Activated CD8-positive, alpha-beta memory T cell treated with anti-CD3 and anti-CD28 coated beads for 36 hours (primary cell): ENCODE measurements at regions not wholly inside any gene's neighbourhood (a gene's known extent, or its start where the extent isn't known, plus 50 kb on each side); places are given as distances from the start of the nearest gene placed in this dataset.
"Not testable (repeated sequence)": the region's sequence is repeated elsewhere in the genome, so short reads cannot be mapped to it uniquely, and the experiment has no call there.

Source experiments
- CTCF ChIA-PET: fragments of 350-600 bp; sonication (Branson Sonifier 250); formaldehyde crosslinking; loops from one replicate; lab custom pipeline; 2021; ENCODE audit warnings: antibody characterized with exemption; lab: Charles Lee
- POLR2A ChIA-PET: fragments of 350-600 bp; sonication (Branson Sonifier 250); formaldehyde crosslinking; loops from one replicate; lab custom pipeline; 2021; ENCODE audit warnings: antibody characterized with exemption; lab: Charles Lee

DNA sequence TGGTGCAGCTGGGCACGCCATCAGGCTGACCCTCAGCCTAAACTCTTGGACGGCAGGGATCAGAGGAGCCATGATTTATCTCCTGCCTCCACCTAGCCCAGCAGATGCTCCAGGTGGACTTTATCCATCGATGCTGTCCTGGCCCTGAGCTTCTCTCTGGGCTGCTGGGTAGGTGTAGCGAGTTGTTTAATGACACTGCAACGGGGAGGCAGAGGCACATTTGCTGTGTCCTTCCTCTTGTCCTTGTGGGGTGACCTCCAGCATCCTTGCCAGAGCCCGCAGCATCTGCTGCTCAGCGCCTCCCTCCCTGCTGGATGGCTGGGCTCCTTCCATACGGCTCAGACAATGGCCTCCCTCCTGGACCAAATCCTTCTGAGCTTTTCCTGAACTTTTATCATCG, 103.1 kb upstream of the IRX4 start:
- ChIA-PET POLR2A (no interaction called here), CTCF (no interaction called here)

DNA sequence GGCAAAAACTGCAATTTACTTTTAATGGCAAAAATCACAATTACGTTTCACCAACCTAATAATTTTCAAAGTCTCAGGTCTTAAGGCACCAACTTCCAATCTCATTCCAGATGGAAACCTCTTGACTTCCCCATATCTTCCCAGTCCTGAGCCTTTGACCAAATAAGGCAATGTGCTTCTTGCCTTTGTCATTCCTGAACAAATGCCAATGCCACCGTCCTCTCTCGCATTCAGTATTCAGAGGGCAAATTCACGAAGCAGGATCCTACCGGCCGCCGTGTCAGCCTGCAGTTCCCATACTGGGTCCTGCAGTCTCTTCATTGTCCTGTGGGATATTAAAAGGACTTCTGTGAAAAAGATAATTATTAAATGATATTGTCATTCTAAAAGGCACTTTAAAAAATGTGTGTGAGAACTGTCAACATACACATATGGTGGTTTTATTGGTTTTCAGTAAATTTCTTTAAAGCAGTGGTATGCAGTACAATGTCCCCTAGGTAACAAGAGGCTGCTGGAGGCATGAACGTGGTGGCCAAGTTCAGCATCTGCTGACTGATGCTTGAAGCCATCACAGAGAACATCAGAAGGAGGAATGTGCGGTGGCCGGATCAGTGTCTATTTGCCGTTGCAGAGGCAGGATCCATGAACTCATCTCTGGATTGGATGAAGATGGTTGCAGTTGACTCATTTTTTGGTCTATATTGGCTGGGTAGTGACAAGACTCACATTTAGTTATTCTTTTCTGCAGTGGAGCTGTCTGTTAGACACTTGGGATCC, 101.4 kb upstream of the IRX4 start:
- ChIA-PET CTCF (no interaction called here), POLR2A (no interaction called here)

DNA sequence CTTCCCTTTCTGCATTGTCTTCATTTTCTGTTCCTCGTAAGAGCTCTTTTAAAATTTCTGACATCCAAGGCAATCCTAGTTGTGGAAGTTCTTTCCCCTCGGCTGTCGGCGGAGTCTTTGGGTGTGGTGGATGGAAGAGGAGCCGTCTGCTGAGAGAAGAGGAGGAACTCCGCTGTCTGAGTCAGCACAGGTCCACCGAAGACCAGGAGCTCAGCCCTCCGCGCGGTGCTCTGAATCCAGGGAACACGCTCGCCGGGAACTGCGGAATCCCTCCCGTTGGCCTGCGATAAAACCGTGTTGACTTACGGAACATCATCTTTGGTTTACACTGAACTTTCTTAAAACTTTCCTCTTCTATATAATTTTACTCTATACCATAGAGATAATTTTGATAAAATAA, 100.7 kb upstream of the IRX4 start:
- ChIA-PET POLR2A (no interaction called here), CTCF (no interaction called here)

DNA sequence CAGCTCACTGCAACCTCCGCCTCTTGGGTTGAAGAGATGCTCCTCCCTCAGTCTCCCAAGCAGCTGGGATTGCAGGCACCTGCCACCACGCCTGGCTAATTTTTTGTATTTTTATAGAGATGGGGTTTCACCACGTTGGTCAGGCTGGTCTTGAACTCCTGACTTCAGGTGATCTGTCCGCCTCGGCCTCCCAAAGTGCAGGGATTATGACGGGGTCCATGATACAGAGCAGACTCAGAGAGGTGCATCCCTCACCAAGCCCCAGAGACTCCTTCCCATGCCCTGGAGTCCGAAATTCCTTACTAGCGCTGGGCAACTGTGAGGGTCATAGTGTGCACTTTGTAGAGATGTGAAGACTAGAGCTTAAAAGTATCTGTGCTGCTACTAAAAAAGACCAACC, 99.8 kb upstream of the IRX4 start:
- CTCF ChIA-PET, POLR2A ChIA-PET: not testable (repeated sequence)

DNA sequence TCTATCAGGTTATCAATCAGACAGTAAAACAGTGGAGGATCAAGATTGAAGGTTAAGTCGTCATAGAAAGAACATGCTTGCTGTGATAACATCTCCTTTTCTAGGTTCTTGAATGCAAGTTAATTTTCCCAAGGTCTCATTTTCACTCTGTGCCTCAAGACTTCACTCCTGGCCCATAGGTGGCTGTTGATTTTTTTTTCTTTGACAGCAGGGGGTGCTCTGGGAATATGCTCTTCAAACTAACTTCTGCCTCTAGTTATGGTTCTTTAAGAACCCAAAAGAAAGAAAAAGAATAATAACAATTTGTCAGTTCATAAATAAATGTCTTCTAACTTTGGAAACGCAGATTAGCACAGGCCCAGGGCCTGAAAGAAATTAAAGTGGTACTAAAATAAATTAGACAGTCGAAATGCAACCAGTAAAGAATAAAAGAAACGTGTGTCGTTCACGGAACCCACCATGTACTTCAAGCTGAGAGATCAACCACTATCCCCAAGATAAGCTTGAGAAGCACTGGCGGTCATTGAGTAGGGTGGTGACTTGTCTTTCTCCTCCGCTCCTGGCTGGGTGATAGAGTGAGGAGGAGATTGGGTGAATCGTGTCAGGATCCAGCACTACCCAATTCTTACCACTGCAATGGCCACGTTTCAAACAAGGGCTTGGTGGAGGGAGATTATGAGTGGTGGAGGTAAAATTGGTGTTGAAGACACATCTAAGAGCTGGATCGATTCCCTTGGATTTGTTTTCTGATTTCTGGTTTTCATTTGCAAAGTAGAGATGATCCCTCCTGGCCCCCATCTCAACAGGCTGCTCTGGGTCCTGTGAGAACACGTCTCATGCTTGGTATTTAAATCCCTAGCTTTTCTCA, 93.4 kb upstream of the IRX4 start:
- ChIA-PET CTCF (no interaction called here), POLR2A (no interaction called here)

DNA sequence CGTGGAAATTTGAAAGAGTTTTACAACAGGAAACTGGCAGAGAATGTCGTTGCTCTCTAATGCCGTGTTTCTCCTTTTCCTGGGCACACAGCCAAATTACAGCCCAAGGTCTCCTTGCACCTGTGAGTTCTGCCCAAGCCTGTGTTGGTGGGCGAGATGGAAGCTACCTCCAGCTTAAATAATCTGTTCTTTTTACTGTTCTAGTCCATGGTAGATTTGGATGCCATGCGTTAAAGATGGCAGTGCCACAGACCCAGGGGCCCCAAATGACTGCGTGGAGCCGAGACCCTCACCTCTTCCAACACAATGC, 92.6 kb upstream of the IRX4 start:
- POLR2A ChIA-PET: no interaction called here

DNA sequence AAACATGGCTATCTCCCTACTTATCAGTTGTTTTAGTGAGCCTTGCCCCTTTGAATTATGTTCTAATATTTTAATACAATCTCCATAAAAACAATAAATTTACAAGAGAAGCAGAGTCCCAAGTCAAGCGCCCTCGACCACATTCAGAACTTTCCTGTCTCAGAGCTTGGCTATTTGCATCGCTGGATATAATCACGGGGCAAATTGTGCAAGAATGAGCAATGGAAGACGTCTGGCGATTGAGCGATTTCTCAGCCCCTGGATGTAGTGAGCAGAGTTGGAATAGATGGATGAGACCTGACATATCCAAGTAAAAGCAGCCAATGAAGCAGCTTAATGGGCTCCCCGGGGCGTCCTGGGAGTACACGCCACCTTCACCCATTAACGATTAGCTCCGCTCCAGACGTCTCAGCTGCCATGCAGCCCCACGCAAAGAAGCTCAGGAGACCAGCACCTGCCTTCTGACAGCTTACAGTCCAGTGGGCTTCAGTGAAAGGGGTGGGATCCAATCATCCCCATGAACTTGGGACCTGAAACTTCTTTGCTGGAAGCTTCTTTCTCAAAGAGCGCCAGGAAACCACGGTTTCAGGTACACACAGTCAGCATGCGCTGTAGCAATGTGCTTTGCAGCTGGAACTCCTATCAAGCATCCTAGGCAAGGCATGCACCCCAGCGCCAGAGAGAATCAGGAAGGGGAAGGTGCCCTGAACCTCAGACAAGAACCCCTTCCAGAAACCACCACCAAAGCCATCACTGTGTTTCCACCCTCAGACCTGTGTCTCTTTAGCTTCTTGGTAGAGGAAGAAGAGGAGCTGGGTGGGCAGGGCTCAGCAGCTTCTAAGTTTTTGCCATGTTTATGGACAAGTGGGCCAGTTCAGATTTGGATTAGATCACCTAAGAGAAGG, 92.0 kb upstream of the IRX4 start:
- POLR2A ChIA-PET: no interaction called here
- CTCF ChIA-PET: no interaction called here

More for the DNA sequence above, 92.6 kb upstream of the IRX4 start:
- CTCF ChIA-PET: no interaction called here

DNA sequence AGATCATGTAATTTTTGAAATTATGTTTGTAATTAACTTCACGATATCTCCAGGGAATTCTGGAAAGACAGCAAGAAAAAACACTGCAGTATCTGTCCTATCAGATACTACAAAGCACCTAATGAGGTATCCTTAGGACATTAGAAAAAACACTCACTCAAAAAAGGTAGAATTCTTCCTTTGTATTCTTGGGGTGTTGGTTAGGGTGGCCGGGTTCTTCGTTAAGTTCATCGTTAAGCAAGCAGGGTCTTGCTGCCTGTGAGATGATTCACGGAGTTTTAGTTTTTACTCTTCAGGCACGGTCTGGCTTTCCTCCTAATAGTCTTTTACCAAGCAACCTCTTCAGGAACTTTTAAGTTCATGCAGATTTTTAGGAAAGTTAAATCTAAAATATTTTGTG, 91.4 kb upstream of the IRX4 start:
- ChIA-PET POLR2A (no interaction called here), CTCF (no interaction called here)

DNA sequence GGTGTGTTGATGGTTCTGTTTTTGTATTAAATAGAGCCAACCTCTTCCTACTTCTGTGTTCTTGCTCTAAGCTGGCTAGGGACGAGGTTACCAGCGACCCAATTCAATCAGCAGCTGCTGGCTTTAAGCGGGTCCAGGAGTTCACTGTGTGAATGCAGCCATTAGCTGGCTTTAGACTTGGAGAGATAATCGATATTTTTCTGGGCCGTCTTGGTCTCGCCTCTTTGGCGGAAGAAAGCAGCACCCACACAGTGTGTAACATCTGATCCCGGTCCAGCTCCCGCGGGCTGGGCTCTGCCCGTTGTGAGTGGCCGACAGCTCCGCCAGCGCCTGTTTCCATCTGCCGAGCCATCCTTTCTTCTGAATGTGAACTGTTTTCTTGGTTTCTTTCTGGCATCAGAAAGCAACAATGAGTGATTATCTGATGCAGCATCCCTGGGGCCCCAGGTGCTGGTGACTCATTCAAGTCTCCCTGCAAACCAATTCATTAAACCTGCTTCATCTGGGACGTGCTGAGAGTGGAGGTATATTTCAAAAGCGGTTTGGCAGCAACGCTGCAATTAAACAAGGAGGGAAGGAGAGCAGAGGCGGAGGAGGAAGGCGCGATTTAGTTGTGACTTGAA, 90.8 kb upstream of the IRX4 start:
- ChIA-PET POLR2A (no interaction called here), CTCF (no interaction called here)

DNA sequence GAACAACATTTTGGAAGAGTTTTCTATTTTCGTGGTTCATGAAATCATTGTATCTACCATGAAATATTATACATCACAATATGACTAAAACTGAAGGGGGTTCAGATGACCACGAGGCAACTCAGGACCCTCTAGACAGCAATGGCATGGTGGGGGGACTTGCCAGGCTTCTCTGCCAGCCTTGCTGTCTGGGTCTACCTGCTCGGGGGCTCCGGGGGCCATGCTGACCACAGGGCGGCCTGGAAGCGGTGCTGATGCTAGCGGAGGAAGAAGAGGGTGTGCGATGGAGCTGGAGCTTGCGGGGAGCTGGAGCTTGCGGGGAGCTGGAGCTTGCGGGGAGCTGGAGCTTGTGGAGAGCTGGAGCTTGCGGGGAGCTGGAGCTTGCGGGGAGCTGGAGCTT, 89.2 kb upstream of the IRX4 start:
- CTCF ChIA-PET: no interaction called here
- POLR2A ChIA-PET: no interaction called here

DNA sequence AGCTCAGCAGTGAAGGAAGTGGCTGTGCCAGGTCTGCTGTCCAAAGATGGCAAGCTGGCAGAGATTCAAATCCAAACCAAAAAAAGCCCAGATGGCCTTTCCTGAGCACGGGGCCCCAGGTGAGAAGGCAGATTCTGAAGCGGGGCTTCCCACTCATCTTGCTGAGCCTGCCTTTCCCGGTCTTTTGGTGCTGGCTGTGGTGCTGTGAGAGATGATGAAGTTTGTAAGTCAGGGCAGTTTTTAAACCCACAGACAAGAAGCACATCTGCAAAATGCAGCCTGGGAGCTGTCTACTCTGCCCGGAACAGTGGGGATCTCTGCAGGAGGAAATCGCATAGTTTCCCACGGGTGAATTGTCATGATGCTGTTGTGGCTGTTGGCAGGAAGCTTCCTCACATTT, 85.0 kb upstream of the IRX4 start:
- ChIA-PET CTCF (no interaction called here), POLR2A (no interaction called here)

DNA sequence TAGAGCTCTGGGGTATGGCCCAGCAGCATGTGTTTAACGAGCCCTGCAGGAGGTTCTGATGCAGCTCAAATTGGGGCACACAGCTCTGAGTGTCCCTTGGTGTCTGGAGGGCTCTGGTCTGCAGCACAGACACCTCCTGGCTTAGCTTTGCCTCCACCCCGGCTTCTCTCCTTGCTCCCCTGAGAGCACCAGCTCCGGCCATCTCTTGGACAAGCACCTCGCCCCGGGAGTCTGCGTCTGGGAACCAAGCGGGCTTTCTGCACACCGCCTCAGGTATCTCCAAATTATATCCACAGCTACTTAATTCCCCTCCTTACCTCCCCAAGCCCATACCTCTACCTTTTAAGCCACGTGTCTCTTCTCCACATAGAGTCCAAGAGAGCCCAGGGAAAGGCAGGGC, 83.7 kb upstream of the IRX4 start:
- ChIA-PET CTCF (no interaction called here), POLR2A (no interaction called here)

DNA sequence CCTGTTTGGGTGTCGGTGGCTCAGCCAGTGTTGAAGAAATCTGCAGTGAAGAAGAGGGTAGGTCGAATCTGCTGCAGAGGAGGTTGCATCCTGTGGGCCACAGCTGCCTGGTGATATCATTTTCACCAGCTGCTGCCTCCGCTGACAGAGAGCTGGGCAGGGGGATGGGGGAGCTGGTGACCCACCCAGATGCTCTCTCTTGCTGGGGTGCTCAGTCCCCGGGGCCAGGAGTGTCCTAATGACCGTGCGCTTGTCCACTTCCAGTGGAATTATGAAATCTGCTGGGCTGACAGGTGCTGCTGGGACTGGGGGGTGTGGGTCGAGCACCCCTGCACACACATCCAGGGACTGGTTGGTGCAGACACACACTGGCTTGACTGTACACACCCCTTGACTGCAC, 83.2 kb upstream of the IRX4 start:
- CTCF ChIA-PET: no interaction called here
- POLR2A ChIA-PET: no interaction called here

DNA sequence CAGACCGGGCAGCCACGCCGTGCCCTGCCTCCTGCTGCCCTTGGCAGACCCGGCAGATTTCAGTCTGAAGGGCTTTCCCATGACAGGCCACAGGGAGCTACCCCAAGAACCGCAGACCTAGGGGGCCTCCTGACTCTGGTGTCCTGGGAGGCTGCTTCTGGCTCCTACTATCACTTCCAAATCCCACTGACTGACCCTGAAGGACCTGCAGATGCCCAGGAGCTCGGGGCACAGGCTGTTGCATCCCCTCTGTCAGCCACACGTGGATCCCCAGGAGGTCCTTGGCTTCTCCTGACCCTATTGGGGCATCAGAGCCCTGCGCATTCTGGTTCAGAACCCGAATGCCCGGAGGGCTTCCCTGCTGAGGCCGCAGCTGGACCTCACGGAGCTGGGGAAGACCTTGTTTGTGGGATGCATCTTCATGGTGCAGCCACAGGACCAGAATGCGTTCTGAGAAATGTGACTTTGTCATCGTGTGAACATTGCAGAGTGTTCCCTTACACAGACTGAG, 81.3 kb upstream of the IRX4 start:
- CTCF ChIA-PET: no interaction called here

DNA sequence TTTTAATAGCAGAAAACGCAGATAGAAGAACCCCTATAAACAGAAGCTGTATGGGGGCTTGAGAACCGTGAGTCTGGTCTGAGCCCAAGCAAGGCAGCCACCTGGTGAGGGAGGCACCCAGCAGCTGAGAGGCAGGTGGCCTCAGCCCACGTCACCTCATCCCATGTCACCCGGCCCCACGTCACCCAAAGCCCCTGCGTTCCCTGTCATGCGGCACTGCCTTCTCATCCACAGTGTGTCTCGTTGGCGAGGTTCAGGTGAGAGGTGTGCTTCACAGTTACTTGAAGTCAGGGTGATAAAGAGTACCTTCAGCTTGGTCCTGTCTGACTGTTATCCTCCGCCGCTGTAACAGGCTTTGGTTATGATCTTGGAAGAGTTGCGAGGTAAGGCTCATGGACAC, 80.6 kb upstream of the IRX4 start:
- ChIA-PET POLR2A (no interaction called here), CTCF (no interaction called here)

More for the DNA sequence above, 81.3 kb upstream of the IRX4 start:
- POLR2A ChIA-PET: no interaction called here

DNA sequence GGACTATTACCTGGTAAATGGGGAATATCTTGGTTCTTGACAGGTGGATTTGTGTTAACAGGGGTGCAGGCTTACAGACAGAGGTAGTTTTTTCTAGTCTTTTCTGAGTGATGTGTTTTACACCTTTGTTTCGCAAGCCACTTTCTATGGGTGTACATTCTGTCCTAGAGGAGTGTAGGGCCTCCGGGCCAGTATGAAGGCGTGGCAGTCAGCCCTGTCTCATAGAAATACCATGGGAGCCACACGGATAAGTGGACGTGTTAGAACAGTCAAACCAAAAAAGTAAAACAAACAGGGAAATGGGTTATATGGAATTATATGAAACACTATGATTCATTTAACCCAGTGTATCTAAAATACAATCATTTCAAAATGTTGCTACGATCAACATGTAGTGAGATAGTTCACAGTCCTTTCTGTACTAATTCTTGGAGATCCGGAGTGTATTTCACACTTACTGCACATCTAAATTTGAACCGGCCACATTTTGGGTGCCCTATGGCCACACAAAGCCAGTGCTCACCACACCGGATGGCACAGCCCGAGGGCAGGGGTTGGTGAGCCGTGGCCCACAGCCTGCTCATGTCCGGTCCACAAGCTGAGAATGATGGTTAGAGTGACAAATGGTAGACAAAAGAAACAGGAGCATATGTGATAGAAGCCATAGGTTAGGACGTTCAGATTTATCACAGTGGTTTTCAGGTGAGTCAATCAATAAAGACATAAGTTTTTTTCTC, 80.1 kb upstream of the IRX4 start:
- ChIA-PET CTCF (no interaction called here), POLR2A (no interaction called here)

DNA sequence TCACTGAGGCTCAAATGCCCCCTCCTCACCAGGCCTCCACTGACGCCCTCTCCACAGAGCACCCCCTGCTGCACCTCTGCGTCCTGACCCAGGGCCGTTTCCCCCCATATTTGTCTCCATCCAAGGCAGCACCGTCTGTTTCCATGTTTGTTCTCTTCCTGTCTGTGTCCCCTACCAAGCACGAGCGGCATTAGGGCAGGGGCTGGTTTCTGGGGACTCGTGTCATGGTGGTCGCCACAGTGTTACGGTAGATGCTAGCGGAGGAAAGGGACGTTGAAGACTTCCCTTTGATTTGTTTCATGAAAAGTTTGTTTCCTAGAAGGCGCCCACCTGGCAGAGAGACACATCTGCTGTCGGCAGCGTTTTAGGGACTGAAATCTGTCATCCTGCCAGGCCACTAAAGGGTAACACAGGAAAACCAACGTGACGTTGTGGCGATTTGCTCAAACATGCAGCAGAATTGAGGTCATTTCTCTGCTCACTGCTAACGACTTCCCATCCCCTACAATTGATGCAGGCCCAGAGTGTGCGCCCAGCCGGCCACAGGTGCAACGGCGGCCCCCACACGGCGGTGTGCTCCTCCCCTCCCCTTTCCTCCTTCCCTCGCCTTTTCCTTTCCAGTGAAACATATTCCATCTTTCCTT, 79.3 kb upstream of the IRX4 start:
- ChIA-PET POLR2A (no interaction called here), CTCF (no interaction called here)

DNA sequence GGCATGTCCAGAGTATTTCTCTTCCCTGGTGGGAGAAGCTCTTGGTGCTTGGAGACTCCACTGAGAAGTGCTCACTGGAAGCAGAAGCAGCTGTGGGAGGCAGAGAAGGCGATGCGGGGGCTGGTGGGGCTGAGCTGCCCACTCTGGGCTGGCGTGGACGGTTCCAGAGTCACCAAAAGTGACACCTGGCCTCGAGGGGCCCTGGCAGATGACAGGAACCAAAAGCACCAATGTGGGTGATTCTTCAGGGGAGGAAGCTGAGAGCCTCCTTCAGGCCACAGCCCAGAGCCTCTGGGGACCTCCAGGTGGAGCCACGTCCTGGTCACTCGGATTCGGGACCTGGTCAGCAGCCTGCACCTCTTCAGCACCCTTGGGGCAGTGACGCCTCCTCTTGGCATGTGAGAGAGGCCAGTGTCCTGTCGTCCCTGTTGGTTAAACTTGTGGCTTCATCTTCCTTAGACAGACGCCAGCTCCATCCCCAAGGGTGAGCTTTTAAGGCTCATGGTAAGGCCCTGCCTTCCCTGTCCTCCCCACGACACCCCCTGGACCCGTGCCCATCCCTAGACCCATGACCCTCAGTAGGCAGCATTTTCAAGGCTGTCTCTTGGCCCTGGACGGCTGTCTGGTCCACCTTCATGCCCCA, 78.7 kb upstream of the IRX4 start:
- CTCF ChIA-PET: no interaction called here
- POLR2A ChIA-PET: no interaction called here
